ENCODE measurements at regions not wholly inside any gene's neighbourhood (a gene's known extent, or its start where the extent isn't known, plus 50 kb on each side); places are given as distances from the start of the nearest gene placed in this dataset.

- Histone ChIP-seq H3K79me2 (ENCODE audit: control insufficient read depth, insufficient read depth, low read length) (no peaks in the 10 kb centered on the region), H3K9me1 (ENCODE audit: control insufficient read depth, insufficient read depth, low read length) (no peaks in the 10 kb centered on the region), H3K27me3 (ENCODE audit: control insufficient read depth in 2 of 2, insufficient read depth in 2 of 2, low read length in 2 of 2) (no peaks in the 10 kb centered on the region; a peak in 2 of 5 replicates), H3K4me2 (ENCODE audit: insufficient read depth, low read length) (no peak overlapping the region), H4K20me1 (replicated peaks; ENCODE audit: control insufficient read depth, insufficient read depth, low read length) (no peaks in the 10 kb centered on the region), H3K9ac (ENCODE audit: insufficient read depth in 1 of 2, low read depth in 2 of 2, low read length in 2 of 2) (no peak overlapping the region), H3K27ac (ENCODE audit: extremely low read depth, low read depth, low read length) (no peak overlapping the region), H3K4me1 (replicated peaks in 1 of 2; ENCODE audit: control insufficient read depth in 2 of 2, insufficient read depth in 2 of 2, low read length in 2 of 2) (no peaks in the 10 kb centered on the region), H3K36me3 (ENCODE audit: control insufficient read depth, insufficient read depth, low read length) (no peaks in the 10 kb centered on the region), H2AFZ (ENCODE audit: low read depth, low read length) (no peak overlapping the region), H3K9me3 (replicated peaks; ENCODE audit: control insufficient read depth, insufficient read depth, low read depth, low read length) (no peaks in the 10 kb centered on the region), H3K4me3 (no peak overlapping the region)
- TF ChIP-seq CEBPG (CRISPR knock-in tag; IDR thresholded peaks at IDR 0.05) = no peak
- TF ChIP-seq CEBPG (tag; conservative IDR thresholded peaks at IDR 0.05 in 1 of 2, IDR thresholded peaks at IDR 0.05 in 1 of 2) = no peak
- TF ChIP-seq FOXO4 (CRISPR knock-in tag; IDR thresholded peaks at IDR 0.05) = no peak
- no peak for TF ChIP-seq CBX3 (IDR thresholded peaks at IDR 0.05; ENCODE audit: borderline replicate concordance in 1 of 2, low read length in 2 of 2)
- TF ChIP-seq FIP1L1 (IDR thresholded peaks at IDR 0.05; ENCODE audit: low read depth, low read length, poor library complexity, severe bottlenecking) = no peak
- no peak for TF ChIP-seq HNRNPK (IDR thresholded peaks at IDR 0.05; ENCODE audit: low read depth, low read length, poor library complexity, severe bottlenecking)
- TF ChIP-seq ZNF282 (CRISPR knock-in tag; IDR thresholded peaks at IDR 0.05) = no peak
- TF ChIP-seq U2AF2 (optimal IDR thresholded peaks at IDR 0.05; ENCODE audit: low read depth, low read length) = no peak
- TF ChIP-seq POLR3G (IDR thresholded peaks at IDR 0.05; ENCODE audit: extremely low read depth, insufficient read length, insufficient replicate concordance) = no peak
- TF ChIP-seq RFX5 (IDR thresholded peaks at IDR 0.05; ENCODE audit: low read depth, low read length) = no peak
- TF ChIP-seq CCNT2 (IDR thresholded peaks at IDR 0.05; ENCODE audit: borderline replicate concordance, extremely low read depth, insufficient read length, low read depth, low read length) = no peak
- no peak for TF ChIP-seq TFAP4 (CRISPR knock-in tag; IDR thresholded peaks at IDR 0.05; ENCODE audit: borderline replicate concordance)
- TF ChIP-seq SNRNP70 (optimal IDR thresholded peaks at IDR 0.05; ENCODE audit: low read depth, low read length) = no peak
- TF ChIP-seq DEAF1 (CRISPR knock-in tag; IDR thresholded peaks at IDR 0.05) = no peak
- TF ChIP-seq THAP12 (CRISPR knock-in tag; IDR thresholded peaks at IDR 0.05) = no peak
- TF ChIP-seq ZNF707 (CRISPR knock-in tag; conservative IDR thresholded peaks at IDR 0.05) = no peak
- ChIA-PET POLR2A (interaction anchor here (0.6 to 1.4 kb wide), 3 partner anchors 10 to 25 kb away, joined by 3 to 5 read pairs (median 3); no protein-coding TSS in a partner anchor), CTCF (ENCODE audit: low intra/inter-chr PET ratio) (no interaction called here)
- intact Hi-C loops (cut with micrococcal nuclease) (no loop called here), in situ Hi-C loops (cut with MboI) (no loop called here)
- 0% methylated on average over 2 of the region's 2 CpGs for WGBS (ENCODE audit: insufficient coverage, low coverage, missing lambda C conversion rate)
- ATAC-seq (no peak), FAIRE-seq (no peak), DNase-seq (ENCODE audit: extremely low read depth in 1 of 4, low spot score in 3 of 4) (no peak)
- BruUV-seq (replicated peaks) = no TSS peak
Observed at GRCh38 chr1:116193768-116194167, 82.6 kb downstream of the MAB21L3 start.

Measured in K562 (cell line).